ENCODE measurements at regions not wholly inside any gene's neighbourhood (a gene's known extent, or its start where the extent isn't known, plus 50 kb on each side); places are given as distances from the start of the nearest gene placed in this dataset.

GRCh38 chr10:55400075-55400849 is 599.2 kb upstream of the PCDH15 start:
- no peaks in the 10 kb centered on the region for H3K9me3 Mint-ChIP-seq
- H3K27ac Mint-ChIP-seq = no peak overlapping the region
- no peaks in the 10 kb centered on the region for H3K27me3 Mint-ChIP-seq (ENCODE audit: low read depth)
- H3K4me3 Mint-ChIP-seq = no peak overlapping the region
- no peaks in the 10 kb centered on the region for H3K36me3 Mint-ChIP-seq
- no peak for DNase-seq (ENCODE audit: low spot score in 2 of 2, unreplicated experiment in 2 of 2)
- peaks cover 2% of the 10 kb centered on the region for H3K4me1 Mint-ChIP-seq
- TF ChIP-seq, protein P1, sequence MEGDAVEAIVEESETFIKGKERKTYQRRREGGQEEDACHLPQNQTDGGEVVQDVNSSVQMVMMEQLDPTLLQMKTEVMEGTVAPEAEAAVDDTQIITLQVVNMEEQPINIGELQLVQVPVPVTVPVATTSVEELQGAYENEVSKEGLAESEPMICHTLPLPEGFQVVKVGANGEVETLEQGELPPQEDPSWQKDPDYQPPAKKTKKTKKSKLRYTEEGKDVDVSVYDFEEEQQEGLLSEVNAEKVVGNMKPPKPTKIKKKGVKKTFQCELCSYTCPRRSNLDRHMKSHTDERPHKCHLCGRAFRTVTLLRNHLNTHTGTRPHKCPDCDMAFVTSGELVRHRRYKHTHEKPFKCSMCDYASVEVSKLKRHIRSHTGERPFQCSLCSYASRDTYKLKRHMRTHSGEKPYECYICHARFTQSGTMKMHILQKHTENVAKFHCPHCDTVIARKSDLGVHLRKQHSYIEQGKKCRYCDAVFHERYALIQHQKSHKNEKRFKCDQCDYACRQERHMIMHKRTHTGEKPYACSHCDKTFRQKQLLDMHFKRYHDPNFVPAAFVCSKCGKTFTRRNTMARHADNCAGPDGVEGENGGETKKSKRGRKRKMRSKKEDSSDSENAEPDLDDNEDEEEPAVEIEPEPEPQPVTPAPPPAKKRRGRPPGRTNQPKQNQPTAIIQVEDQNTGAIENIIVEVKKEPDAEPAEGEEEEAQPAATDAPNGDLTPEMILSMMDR (IDR thresholded peaks at IDR 0.05; ENCODE audit: unreplicated experiment) = no peak

- TF ChIP-seq, protein P1 (IDR thresholded peaks at IDR 0.05; ENCODE audit: unreplicated experiment) = no peak
- no peaks in the 10 kb centered on the region for H3K27me3 Mint-ChIP-seq (ENCODE audit: low read depth)
- peaks cover 6% of the 10 kb centered on the region for H3K4me1 Mint-ChIP-seq
- H3K27ac Mint-ChIP-seq = no peak overlapping the region
- H3K36me3 Mint-ChIP-seq = no peaks in the 10 kb centered on the region
- H3K9me3 Mint-ChIP-seq = no peaks in the 10 kb centered on the region
- no peak for DNase-seq (ENCODE audit: low spot score in 2 of 2, unreplicated experiment in 2 of 2)
- no peak overlapping the region for H3K4me3 Mint-ChIP-seq
Observed at GRCh38 chr10:55398497-55398882, 597.5 kb upstream of the PCDH15 start.

DNA sequence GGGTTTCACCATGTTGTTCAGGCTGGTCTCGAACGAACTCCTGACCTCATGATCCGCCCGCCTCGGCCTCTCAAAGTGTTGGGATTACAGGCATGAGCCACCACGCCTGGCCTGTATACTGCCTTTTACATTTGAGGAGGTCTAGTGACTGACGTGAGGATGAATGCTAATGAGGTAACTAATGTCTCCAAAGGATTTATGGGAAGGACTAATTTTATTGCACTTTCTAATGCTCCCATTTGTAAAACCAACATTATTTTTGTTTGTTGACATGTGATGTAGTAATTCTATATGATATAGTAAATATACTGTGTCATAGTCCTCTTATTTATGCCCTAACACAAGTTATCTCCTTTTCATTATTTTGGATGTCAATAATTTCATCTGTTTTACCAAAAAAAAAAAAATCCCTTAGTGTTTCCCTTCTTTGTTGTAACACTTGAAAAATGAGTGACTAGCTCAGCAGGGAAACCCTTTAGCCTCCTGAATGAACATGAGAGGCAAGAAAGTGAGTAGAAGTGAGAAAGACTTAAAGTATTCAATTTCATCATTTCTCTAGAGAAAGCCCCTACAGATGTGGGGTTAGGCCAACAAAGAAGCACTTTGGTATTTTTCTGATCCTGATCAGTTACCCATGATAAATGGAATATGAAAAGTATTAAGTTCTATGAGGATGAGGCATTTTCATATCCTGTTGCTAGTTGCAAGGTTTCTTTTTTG is 596.9 kb upstream of the PCDH15 start:
- DNase-seq (ENCODE audit: low spot score in 2 of 2, unreplicated experiment in 2 of 2) = no peak
- no peaks in the 10 kb centered on the region for H3K9me3 Mint-ChIP-seq
- no peaks in the 10 kb centered on the region for H3K36me3 Mint-ChIP-seq
- H3K4me3 Mint-ChIP-seq = no peak overlapping the region
- no peak overlapping the region for H3K27ac Mint-ChIP-seq
- no peaks in the 10 kb centered on the region for H3K27me3 Mint-ChIP-seq (ENCODE audit: low read depth)
- peaks cover 6% of the 10 kb centered on the region for H3K4me1 Mint-ChIP-seq
- TF ChIP-seq, protein P1 (IDR thresholded peaks at IDR 0.05; ENCODE audit: unreplicated experiment) = no peak

DNA sequence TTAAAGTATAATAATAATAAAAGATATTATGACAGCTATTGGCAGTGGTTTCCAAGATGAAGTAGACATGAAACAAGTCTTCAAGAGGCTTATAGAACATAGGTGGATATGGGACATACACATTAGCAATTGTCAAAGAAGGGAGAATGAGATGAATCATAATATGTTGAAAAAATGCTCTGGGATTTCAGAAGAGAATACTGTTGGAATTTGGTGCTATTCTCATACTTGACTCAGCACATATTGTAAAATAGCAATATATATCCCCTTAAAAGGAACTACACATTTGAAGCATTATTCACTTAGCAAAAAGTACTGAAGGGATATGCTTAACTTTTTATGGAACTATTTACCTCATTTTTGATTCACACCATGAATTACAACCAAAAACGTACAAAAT is 577.2 kb upstream of the PCDH15 start:
- Mint-ChIP-seq H3K9me3 (peaks cover 16% of the 10 kb centered on the region), H3K4me1 (peaks cover 36% of the 10 kb centered on the region), H3K27me3 (ENCODE audit: low read depth) (no peaks in the 10 kb centered on the region), H3K27ac (no peak overlapping the region), H3K4me3 (no peak overlapping the region), H3K36me3 (peaks cover 5% of the 10 kb centered on the region)
- DNase-seq (ENCODE audit: low spot score in 2 of 2, unreplicated experiment in 2 of 2) = no peak
- TF ChIP-seq, protein P1 (IDR thresholded peaks at IDR 0.05; ENCODE audit: unreplicated experiment) = no peak

GRCh38 chr10:55374917-55375316 is 573.9 kb upstream of the PCDH15 start:
- peaks cover 16% of the 10 kb centered on the region for H3K9me3 Mint-ChIP-seq
- no peak overlapping the region for H3K4me3 Mint-ChIP-seq
- peaks cover 49% of the 10 kb centered on the region for H3K4me1 Mint-ChIP-seq
- peaks cover 13% of the 10 kb centered on the region for H3K36me3 Mint-ChIP-seq
- peak overlapping the region; percentile 69 for H3K27ac Mint-ChIP-seq
- TF ChIP-seq, protein P1 (IDR thresholded peaks at IDR 0.05; ENCODE audit: unreplicated experiment) = no peak
- no peak for DNase-seq (ENCODE audit: low spot score in 2 of 2, unreplicated experiment in 2 of 2)
- no peaks in the 10 kb centered on the region for H3K27me3 Mint-ChIP-seq (ENCODE audit: low read depth)
